ENCODE measurements at regions not wholly inside any gene's neighbourhood (a gene's known extent, or its start where the extent isn't known, plus 50 kb on each side); places are given as distances from the start of the nearest gene placed in this dataset.

GRCh38 chr21:35335951-35336446, 286.9 kb upstream of the RUNX1 start:
- Mint-ChIP-seq H3K27ac (no peak overlapping the region), H3K36me3 (no peaks in the 10 kb centered on the region), H3K27me3 (ENCODE audit: low read depth in 3 of 3) (peaks cover 2 to 6% (median 6%) of the 10 kb centered on the region in 3 donors), H3K9me3 (peaks cover 0 to 2% (median 0%) of the 10 kb centered on the region in 7 donors), H3K4me3 (no peak overlapping the region), H3K4me1 (no peaks in the 10 kb centered on the region)
- Histone ChIP-seq H3K27me3 (ENCODE audit: control insufficient read depth in 2 of 2, insufficient read depth in 2 of 2, low read length in 2 of 2) (peaks cover 0 to 3% of the 10 kb centered on the region in 2 donors), H3K9ac (ENCODE audit: insufficient read depth, low read length, poor library complexity, severe bottlenecking) (no peak overlapping the region), H3K4me3 (replicated peaks in 1 of 3; ENCODE audit: low read depth in 2 of 3, low read length in 3 of 3) (no peak overlapping the region), H2AFZ (ENCODE audit: insufficient read depth, low read depth, low read length, poor library complexity, severe bottlenecking) (no peak overlapping the region), H3K4me2 (replicated peaks; ENCODE audit: extremely low read depth, low read length, poor library complexity, severe bottlenecking) (no peak overlapping the region), H3K36me3 (replicated peaks in 1 of 2; ENCODE audit: control insufficient read depth in 1 of 2, insufficient read depth in 2 of 2, low read length in 2 of 2) (no peaks in the 10 kb centered on the region), H3K79me2 (ENCODE audit: insufficient read depth, low read length) (no peaks in the 10 kb centered on the region), H3K27ac (ENCODE audit: low read depth in 1 of 2, low read length in 2 of 2) (no peak overlapping the region), H3K4me1 (ENCODE audit: control insufficient read depth in 1 of 2, insufficient read depth in 2 of 2, low read length in 2 of 2) (no peaks in the 10 kb centered on the region), H3K9me3 (replicated peaks in 1 of 2; ENCODE audit: control insufficient read depth in 1 of 2, insufficient read depth in 1 of 2, low read length in 2 of 2) (no peaks in the 10 kb centered on the region), H4K20me1 (ENCODE audit: insufficient read depth, low read length) (no peaks in the 10 kb centered on the region)
- intact Hi-C loops (cut with micrococcal nuclease) = no loop called here
- no peak for TF ChIP-seq CTCF (IDR thresholded peaks at IDR 0.05)
- no peak for DNase-seq
- 100% methylated on average over 1 of the region's 3 CpGs for WGBS (ENCODE audit: insufficient coverage)

- H3K9me3 ChIP-seq (replicated peaks in 1 of 2; ENCODE audit: control insufficient read depth in 1 of 2, insufficient read depth in 1 of 2, low read length in 2 of 2) = no peaks in the 10 kb centered on the region
- H3K4me1 ChIP-seq (ENCODE audit: control insufficient read depth in 1 of 2, insufficient read depth in 2 of 2, low read length in 2 of 2) = no peaks in the 10 kb centered on the region
- no peaks in the 10 kb centered on the region for H3K36me3 Mint-ChIP-seq
- no peaks in the 10 kb centered on the region for H3K4me1 Mint-ChIP-seq
- no peak overlapping the region for H2AFZ ChIP-seq (ENCODE audit: insufficient read depth, low read depth, low read length, poor library complexity, severe bottlenecking)
- TF ChIP-seq CTCF (IDR thresholded peaks at IDR 0.05) = no peak
- H3K27ac ChIP-seq (ENCODE audit: low read depth in 1 of 2, low read length in 2 of 2) = no peak overlapping the region
- WGBS (ENCODE audit: insufficient coverage) = 67% methylated on average over 6 of the region's 9 CpGs
- no peak overlapping the region for H3K4me3 Mint-ChIP-seq
- H3K27ac Mint-ChIP-seq = no peak overlapping the region
- intact Hi-C loops (cut with micrococcal nuclease) = no loop called here
- peaks cover 0 to 3% of the 10 kb centered on the region in 2 donors for H3K27me3 ChIP-seq (ENCODE audit: control insufficient read depth in 2 of 2, insufficient read depth in 2 of 2, low read length in 2 of 2)
- H3K79me2 ChIP-seq (ENCODE audit: insufficient read depth, low read length) = no peaks in the 10 kb centered on the region
- no peaks in the 10 kb centered on the region for H4K20me1 ChIP-seq (ENCODE audit: insufficient read depth, low read length)
- no peaks in the 10 kb centered on the region for H3K36me3 ChIP-seq (replicated peaks in 1 of 2; ENCODE audit: control insufficient read depth in 1 of 2, insufficient read depth in 2 of 2, low read length in 2 of 2)
- H3K4me2 ChIP-seq (replicated peaks; ENCODE audit: extremely low read depth, low read length, poor library complexity, severe bottlenecking) = no peak overlapping the region
- no peak overlapping the region for H3K4me3 ChIP-seq (replicated peaks in 1 of 3; ENCODE audit: low read depth in 2 of 3, low read length in 3 of 3)
- DNase-seq = no peak
- H3K27me3 Mint-ChIP-seq (ENCODE audit: low read depth in 3 of 3) = peaks cover 0 to 6% (median 5%) of the 10 kb centered on the region in 3 donors
- peaks cover 0 to 2% (median 0%) of the 10 kb centered on the region in 7 donors for H3K9me3 Mint-ChIP-seq
- no peak overlapping the region for H3K9ac ChIP-seq (ENCODE audit: insufficient read depth, low read length, poor library complexity, severe bottlenecking)
Measured at GRCh38 chr21:35333831-35334618, 284.9 kb upstream of the RUNX1 start.

Data from CD14-positive monocyte (primary cell).